DMS 273 (cell line): ENCODE measurements at regions not wholly inside any gene's neighbourhood (a gene's known extent, or its start where the extent isn't known, plus 50 kb on each side); places are given as distances from the start of the nearest gene placed in this dataset.
"Not testable (repeated sequence)": the region's sequence is repeated elsewhere in the genome, so short reads cannot be mapped to it uniquely, and the experiment has no call there.

Experiments
- DNase-seq: peaks from one replicate; lab custom pipeline; 2025; ENCODE audit not compliant: unreplicated experiment; lab: John Stamatoyannopoulos, UW

DNA sequence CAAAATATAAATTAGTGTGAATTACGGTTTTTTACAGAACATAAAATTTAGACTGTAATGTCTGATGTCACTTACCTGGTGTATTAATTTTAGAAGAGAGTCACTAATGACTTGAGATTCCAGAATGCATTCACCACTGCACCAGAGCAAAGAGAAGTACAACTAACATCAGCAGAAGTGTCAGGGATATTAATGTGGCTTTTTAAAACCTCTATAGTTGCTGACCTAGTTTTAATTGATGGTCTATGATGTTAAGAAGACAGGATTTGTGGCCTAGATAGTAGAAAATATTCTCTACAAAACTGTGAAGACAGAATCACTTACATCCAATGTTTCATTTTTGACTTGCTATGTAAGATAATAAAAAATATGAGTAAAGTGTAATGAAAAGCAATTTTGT lies 1181.6 kb downstream of the RAPGEF2 start:
- no peak for DNase-seq

DNA sequence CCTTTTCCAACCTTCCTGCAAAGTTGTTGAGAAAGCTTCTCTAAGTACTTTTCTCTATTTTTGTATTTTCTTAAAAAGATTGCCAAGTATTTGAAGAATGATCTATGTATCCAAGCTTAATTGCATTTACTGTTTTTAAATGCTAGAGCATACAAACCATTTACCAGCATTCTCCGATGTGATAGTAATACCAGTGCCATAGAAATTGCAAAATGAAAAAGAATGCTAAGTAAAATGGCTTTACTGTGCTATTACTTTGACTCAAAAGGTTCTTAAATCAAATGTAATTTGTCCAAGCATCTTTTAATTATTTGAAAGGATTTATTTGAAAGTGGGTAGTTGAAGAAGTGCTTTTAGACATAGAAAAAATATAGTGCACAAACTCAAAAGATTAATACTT lies 1183.2 kb downstream of the RAPGEF2 start:
- DNase-seq, result no peak

DNA sequence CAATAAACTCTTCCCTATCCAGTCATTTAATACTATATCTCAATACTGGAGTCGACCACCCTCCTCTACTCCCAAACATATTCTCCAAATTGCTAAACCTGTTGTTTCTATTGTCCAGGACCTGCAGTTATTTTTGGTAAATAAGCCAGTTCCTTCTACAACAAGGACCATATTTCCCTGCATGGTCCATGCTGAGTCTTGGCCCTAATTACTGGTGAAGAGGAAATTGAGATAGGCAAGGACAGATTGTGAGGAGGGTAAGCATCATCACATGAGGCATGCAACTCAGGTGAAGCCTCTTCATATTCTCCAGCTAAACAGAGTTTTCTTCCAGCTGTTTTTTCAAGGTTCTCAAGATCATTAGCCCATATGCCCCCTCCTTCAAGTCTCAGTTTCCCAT lies 1193.6 kb downstream of the RAPGEF2 start:
- DNase-seq, result no peak

DNA sequence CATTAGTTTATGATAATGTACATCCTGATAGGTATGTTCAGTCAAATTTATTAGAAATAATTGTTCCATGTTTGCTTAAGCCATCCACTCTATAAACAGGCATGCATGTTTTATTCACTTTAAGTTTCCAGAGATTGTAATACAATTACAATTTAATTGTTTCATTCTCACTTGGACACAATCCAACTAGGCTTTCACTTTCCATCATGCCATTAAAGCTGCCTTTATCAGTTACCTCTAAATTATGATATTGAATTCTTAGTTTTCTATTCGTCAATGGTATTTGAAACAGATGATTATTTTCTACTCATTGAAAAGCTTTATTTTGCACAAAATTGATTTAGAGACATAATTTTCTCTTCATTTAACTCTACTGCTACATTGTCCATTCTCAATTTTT lies 1196.3 kb downstream of the RAPGEF2 start:
- no peak for DNase-seq

DNA sequence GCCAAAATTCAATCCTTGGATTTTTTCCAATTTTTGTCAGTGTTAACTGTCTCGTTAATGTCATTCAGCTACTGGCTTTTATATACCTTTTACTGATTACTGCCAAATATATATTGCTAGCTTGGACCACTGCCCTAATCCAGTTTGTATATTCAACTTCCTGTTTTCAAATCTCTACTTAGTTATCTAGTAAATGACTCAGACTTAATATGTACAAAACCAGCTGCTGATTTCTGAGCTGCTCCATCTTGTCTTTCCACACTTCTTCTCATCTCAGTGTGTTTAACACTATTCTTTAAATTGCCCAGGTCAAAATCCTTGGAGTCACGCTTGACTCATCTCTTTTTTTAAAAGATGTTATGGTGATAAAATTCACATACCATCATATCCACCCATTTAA lies 1196.7 kb downstream of the RAPGEF2 start:
- no peak for DNase-seq

DNA sequence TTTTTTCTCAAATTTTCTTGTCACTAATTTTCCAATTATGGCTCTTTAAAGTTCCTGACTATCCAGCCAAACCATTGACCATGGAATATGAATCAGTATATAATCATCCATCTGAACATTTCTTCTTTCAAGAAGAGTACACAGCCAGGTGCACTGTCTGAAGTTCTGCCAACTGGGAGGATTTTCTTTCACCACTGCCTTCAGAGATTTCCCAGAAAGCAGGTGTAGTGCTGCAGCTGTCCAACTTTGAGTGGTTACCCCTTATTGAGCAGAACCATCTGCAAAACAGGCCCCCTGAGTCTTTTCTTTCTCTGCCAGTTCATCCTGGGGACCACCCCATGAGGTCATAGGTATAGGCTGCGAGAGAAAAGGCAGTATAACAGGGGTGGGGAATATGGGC lies 1213.2 kb downstream of the RAPGEF2 start:
- DNase-seq, result no peak

DNA sequence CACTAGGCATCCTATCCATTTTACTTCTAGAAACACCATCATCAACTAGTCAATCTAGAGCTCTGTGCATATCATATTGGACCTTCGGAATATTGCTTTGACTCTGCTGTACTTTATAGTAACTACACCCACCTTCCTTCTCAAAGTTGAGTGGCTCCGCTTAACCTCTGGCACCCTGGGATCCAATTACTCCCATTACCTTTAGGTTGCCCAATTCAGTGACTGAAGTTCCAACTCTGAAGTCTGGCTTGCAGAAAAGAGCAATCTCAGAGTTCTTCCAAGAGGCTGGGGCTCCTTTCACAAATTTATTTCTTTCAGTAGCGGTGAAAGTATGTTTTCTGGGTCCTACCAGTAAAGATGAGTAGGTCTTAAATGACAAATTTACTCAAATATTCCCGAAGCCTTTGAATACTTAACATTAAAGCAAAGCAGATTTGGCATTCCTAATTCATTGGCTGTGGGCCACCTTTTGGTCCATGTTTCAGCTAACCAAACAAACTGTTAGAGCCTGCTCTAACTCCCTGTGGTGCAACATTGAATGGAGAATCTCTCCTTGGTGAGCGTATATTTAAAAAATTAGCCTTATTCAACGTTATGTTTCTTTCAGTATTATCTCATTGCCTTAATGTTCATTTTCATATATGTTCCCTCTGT lies 1215.8 kb downstream of the RAPGEF2 start:
- no peak for DNase-seq

DNA sequence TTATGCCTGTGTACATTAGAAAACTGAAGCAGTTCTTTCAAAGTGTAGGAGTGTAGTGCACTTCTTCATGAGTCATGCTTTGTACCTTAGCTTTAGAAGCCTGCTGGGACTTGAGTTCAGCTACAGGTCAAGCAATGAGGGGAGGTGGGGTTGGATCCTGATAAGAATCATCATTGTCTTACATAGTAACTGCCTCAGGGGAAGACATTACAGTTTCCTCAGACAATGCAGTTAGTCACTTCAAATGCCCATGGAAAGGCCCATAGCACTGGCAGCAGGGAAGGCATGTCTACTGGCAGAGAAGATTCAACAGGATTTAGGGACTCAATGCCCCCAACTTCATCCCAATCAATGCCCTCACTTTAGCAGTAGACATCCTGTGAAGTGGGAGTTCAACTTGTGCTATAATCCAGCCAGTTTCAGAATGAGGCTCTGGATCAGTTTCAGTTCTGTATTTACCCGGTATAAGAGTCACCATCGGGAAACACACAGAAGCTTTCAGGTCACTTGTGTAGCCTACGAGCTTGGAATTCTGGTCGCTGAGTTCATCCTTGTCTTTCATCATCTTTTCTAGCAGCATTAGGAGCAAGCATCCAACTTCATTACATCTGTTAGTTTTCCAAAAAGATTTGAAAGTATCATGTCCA lies 1216.5 kb downstream of the RAPGEF2 start:
- DNase-seq, result no peak

DNA sequence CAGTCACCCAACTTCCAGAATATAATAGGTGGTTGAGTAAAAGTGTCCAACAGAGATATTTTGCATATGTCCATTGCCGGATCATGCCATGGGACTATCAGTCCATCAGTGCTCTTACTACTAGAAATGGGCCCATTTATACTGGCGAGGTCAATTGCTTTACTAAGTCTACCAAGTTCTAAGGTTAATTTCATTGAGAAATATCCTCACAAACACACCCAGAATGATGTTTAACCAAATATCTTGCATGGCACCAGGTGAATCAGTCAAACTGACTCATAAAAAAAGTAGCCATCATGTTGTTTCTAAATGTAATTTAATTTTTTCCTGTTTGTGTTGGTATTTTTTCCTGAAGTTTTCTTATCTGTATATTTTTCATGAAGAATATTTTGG lies 1217.0 kb downstream of the RAPGEF2 start:
- no peak for DNase-seq

DNA sequence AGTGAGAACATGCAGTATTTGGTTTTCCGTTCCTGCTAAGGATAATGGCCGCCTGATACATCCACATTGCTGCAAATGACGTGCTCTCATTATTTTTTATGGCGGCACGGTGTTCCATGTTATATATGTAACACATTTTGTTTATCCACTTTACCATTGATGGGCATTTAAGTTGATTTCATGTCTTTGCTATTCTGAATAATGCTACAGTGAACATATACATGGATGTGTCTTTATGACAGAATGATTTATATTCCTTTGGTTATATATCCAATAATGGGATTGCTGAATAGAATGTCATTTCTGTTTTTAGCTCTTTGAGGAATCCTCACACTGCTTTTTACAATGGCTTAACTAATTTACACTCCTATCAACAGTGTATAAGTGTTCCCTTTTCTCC lies 1223.2 kb downstream of the RAPGEF2 start:
- no peak for DNase-seq

DNA sequence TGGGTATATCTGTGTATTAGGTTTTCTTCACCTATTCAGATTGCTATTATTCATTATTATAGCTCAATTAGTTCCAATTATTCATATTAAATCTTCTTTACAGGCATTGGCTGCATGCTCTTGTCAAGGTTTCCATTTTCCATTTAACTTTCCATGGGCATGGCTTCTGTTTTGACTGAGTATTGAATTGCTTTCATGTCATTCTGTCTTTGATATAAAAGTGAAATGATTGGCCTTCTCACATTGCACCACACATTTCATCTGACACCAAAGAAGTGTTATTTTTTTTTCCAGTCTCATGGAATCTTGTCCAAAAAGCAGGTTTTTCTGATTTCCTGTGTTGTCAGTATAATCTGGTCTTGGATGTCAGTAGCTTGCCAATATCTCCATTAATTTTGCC lies 1244.3 kb downstream of the RAPGEF2 start:
- DNase-seq, result no peak

DNA sequence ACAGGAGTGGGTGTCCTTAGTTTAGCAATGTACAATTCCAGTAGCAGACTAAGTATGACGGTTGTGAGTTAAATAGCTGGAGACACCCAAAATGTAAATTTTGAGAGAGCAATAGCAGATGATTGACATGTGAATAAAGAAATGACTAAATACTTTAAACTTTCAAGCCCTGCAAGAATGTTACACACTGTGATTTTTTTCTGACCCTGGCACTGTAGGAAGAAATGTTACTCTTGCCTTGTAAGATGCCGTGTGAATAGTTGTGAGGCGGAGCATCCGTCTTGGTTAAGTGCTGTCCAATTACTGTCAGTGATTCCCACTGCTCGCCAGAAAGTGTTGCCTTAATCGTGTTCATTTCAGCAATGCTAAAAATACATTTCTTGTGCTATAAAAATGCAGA lies 1248.1 kb downstream of the RAPGEF2 start:
- no peak for DNase-seq

DNA sequence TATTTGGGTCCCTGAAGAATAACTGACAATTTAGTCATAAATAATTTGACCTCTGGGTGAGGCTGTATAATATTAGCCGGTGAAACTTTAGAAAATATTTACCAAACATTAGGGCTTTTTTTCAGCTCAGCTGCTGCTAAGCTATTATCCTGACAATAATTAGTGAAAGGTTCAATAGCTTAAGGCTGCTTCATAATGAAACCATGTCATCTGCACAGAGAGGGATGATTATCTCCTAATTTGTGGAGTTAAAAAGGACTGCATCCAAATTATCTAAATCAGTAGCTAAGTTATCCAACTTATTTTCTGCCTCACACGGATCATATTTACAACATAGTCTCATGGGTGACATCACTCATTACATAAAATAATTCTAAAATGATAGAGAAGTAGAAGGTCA lies 1249.8 kb downstream of the RAPGEF2 start:
- no peak for DNase-seq

DNA sequence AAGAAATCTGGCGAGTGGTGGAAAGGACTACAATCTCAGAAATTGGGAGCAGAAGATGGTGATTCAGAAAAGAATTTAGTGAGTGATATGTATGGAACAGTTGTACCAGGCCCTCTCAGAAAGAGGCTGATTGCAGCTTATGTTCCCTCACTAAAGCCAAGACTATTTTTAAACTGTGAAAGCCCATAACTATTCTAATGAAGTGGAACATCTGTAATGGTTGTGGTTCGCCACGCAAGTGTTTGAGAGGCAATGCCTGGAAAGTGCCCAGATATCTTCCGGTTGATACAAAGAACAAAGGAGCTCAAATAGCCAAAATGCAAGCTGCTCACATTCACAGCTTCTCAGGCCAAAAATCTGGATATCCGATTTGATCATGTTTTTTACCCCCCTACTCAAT lies 1250.7 kb downstream of the RAPGEF2 start:
- DNase-seq, result peak; percentile 25

DNA sequence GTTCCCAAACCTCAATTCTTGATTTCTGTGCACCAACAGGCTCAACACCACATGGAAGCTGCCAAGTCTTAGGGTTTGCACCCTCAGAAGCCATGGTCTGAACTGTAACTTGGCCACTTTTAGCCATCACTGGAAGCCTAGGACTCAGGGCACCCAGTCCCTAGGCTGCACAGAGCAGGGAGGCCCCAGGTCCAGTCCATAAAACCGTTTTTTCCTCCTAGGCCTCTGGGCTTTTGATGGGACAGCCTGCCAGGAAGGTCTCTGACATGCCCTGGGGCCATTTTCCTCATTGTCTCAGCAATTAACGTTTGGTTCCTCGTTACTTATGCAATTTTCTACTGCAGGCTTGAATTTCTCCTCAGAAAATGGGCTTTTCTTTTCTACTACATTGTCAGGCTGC lies 1259.6 kb downstream of the RAPGEF2 start:
- DNase-seq, result no peak

DNA sequence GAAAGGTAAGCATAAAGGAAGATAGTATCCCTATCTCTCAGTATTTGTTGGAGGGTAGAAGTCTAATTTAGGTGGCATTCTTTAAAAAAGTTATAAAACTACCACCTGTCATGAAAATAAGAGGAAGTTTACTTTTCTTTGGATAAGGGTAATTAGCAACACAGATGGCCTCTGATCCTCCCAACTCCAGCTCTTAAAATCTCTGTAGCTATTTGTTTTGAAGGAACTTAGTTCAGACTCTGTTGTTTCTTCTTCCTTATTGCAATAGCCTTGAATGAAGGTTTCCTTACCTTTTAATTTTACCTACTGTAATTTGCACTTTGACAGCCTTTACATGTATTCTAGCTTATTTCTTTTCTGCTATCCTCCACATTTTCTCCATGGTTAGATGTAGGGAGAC lies 1261.3 kb downstream of the RAPGEF2 start:
- no peak for DNase-seq

DNA sequence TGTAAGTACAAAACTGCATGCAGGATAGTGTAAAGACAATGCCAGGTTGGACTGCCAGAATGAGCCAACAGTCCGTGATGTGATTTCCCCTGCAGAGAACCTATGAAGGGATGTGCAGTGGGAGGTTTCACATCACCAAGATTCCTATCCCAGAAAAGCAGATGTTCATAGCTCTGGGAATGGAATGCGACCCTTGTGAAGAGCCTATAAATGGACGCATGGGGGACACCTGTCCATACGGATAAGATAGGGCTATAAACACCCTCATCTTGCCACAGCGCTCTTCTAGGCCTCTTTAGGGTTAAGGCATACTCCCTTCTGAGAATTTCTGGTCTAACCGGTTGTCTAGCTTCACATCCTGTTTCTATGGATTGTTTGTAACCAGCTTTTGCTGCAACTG lies 1261.8 kb downstream of the RAPGEF2 start:
- DNase-seq, result not testable (repeated sequence)

DNA sequence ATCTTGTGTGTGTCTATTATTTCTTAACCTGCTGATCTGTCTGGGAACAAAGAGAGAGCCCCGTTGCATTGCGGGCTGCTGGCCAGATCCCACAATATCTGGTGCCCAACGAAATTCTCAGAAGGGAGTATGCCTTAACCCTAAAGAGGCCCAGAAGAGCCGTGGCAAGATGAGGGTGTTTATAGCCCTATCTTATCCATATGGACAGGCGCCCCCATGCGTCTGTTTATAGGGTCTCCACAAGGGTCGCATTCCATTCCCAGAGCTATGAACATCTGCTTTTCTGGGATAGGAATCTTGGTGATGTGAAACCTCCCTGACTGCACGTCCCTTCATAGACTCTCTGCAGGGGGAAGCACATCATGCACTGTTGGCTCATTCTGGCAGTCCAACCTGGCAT lies 1262.5 kb downstream of the RAPGEF2 start:
- peak; percentile 33 for DNase-seq

DNA sequence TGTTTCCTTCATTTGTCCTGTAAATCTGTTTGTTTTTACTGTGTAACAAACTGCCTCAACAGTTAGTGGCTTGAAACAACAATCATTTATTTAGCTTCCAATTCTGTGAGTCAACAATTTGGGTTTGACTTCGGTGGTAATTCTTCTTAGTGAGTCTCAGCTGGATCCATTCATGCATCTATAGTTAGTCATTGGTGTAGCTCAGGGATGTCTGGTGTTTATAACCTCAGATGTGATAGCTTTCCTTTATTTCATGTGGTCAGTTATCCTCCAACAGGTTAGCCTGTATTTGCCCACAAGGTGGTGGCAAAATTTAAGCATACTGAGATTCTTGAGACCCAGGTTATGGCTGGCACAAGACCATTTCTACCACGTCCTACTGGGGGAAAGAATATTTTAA lies 1267.2 kb downstream of the RAPGEF2 start:
- no peak for DNase-seq

DNA sequence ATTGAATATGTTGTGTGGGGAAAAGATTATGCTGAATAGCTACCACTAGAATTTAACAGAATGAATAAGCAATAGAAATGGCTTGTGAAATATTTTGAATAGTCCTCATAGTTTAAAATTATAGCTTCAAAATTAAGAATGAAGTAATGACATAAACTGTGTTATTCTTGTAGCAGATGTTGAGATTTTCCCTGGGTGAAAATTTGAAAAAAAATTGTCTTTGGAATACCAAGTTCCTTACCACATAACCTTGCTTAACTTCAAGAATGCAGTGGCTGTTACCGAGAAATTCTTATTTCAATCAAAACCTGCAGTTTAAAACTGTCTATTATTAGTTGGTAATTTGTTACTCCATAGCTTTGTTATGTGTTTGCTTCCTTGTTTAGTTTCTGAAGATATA lies 1268.6 kb downstream of the RAPGEF2 start:
- no peak for DNase-seq

DNA sequence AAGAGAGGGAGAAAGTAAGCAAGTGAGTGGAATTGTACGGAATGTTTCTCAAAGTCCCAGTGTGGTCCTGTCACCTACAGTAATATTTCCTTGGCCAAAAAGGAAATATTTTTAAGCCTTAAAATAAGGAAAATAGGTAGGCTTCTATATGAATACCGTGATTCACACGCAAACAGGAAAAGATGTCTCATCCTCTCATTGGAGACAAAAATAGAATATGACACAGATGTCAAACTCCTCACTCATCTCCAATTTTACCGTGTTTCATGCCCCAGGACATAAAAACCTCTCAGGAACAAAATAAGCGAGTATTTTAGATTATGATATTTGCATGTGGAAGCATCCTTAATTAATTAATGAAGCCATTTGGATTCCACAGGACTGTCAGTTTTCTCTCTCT lies 1269.5 kb downstream of the RAPGEF2 start:
- no peak for DNase-seq

DNA sequence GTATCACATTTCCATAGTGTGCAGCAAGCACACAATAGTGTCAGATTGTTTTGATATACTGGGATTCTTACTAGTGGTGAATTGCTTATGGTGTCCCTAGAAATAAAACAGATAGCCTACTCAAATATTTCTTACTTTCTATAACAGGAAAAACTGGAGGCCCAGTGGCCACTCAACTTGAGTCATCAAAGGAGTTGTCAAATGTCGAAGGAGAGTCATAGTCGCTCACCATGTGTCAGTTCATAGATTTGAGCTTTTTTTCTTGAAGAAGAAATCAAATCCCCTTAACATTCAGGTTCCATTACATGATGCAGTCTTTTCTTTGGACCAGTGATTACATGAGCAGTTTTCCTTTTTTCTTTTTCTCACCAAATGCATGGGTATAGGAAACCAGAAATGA lies 1271.0 kb downstream of the RAPGEF2 start:
- no peak for DNase-seq

DNA sequence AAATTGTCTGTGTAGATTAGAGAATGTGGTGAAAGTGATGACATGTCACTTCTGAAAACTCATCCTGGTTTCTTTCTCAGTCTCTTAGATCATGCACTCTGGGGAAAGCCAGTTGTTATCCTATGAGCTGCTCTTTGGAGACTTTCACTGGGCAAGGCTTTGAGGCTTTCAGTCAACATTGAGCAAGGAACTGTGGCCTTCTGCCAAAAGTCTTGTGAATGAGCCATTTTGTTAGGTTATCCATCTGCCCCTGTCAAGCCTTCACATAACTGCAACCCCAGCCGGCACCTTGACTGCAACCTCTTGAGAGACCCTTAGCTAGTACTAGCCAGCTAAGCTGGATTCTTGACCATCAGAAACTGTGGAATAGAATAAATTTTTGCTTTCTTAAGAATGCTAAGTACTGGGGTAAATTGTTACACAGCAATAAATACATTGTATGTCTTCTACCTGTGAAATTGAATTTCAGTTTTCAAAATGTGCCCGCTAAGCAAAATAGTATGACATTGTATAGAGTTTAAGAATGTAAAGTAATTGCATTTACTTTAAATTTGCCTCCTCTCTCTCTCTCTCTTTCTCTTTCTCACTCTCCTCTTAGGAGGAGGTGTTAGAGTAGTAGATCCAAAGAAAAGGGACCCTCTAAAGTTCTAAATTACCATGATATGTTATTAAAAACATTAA lies 1273.0 kb downstream of the RAPGEF2 start:
- DNase-seq, result peak; percentile 25
